ENCODE measurements at regions not wholly inside any gene's neighbourhood (a gene's known extent, or its start where the extent isn't known, plus 50 kb on each side); places are given as distances from the start of the nearest gene placed in this dataset.

- H3K27ac Mint-ChIP-seq (ENCODE audit: unreplicated experiment) = no peak overlapping the region
- TF ChIP-seq CTCF (IDR thresholded peaks at IDR 0.05) = no peak
- DNase-seq (ENCODE audit: extremely low spot score, unreplicated experiment) = no peak
- H3K4me3 Mint-ChIP-seq (ENCODE audit: unreplicated experiment) = no peak overlapping the region
- peaks cover 4% of the 10 kb centered on the region for H3K9me3 Mint-ChIP-seq (ENCODE audit: unreplicated experiment)
- H3K36me3 Mint-ChIP-seq (ENCODE audit: unreplicated experiment) = no peaks in the 10 kb centered on the region
- no peaks in the 10 kb centered on the region for H3K27me3 Mint-ChIP-seq (ENCODE audit: unreplicated experiment)
- H3K4me1 Mint-ChIP-seq (ENCODE audit: unreplicated experiment) = no peaks in the 10 kb centered on the region
Observed at GRCh38 chr20:17108896-17109295, 117.9 kb upstream of the PCSK2 start.

GRCh38 chr20:17109307-17109706 is 117.5 kb upstream of the PCSK2 start:
- Mint-ChIP-seq H3K4me1 (ENCODE audit: unreplicated experiment) (no peaks in the 10 kb centered on the region), H3K9me3 (ENCODE audit: unreplicated experiment) (peaks cover 4% of the 10 kb centered on the region), H3K4me3 (ENCODE audit: unreplicated experiment) (no peak overlapping the region), H3K36me3 (ENCODE audit: unreplicated experiment) (no peaks in the 10 kb centered on the region), H3K27me3 (ENCODE audit: unreplicated experiment) (no peaks in the 10 kb centered on the region), H3K27ac (ENCODE audit: unreplicated experiment) (no peak overlapping the region)
- no peak for TF ChIP-seq CTCF (IDR thresholded peaks at IDR 0.05)
- DNase-seq (ENCODE audit: extremely low spot score, unreplicated experiment) = no peak

GRCh38 chr20:17128206-17128605 is 98.6 kb upstream of the PCSK2 start:
- H3K27ac Mint-ChIP-seq (ENCODE audit: unreplicated experiment) = no peak overlapping the region
- DNase-seq (ENCODE audit: extremely low spot score, unreplicated experiment) = no peak
- H3K36me3 Mint-ChIP-seq (ENCODE audit: unreplicated experiment) = no peaks in the 10 kb centered on the region
- H3K9me3 Mint-ChIP-seq (ENCODE audit: unreplicated experiment) = no peaks in the 10 kb centered on the region
- no peaks in the 10 kb centered on the region for H3K4me1 Mint-ChIP-seq (ENCODE audit: unreplicated experiment)
- H3K27me3 Mint-ChIP-seq (ENCODE audit: unreplicated experiment) = no peaks in the 10 kb centered on the region
- H3K4me3 Mint-ChIP-seq (ENCODE audit: unreplicated experiment) = no peak overlapping the region
- no peak for TF ChIP-seq CTCF (IDR thresholded peaks at IDR 0.05)

- TF ChIP-seq CTCF (IDR thresholded peaks at IDR 0.05) = no peak
- Mint-ChIP-seq H3K4me3 (ENCODE audit: unreplicated experiment) (no peak overlapping the region), H3K4me1 (ENCODE audit: unreplicated experiment) (no peaks in the 10 kb centered on the region), H3K27ac (ENCODE audit: unreplicated experiment) (no peak overlapping the region), H3K27me3 (ENCODE audit: unreplicated experiment) (no peaks in the 10 kb centered on the region), H3K9me3 (ENCODE audit: unreplicated experiment) (no peaks in the 10 kb centered on the region), H3K36me3 (ENCODE audit: unreplicated experiment) (no peaks in the 10 kb centered on the region)
- DNase-seq (ENCODE audit: extremely low spot score, unreplicated experiment) = no peak
Observed at GRCh38 chr20:17129089-17129488, 97.8 kb upstream of the PCSK2 start.

GRCh38 chr20:17137692-17138091 is 89.1 kb upstream of the PCSK2 start:
- no peak for TF ChIP-seq CTCF (IDR thresholded peaks at IDR 0.05)
- Mint-ChIP-seq H3K4me1 (ENCODE audit: unreplicated experiment) (no peaks in the 10 kb centered on the region), H3K27ac (ENCODE audit: unreplicated experiment) (no peak overlapping the region), H3K4me3 (ENCODE audit: unreplicated experiment) (no peak overlapping the region), H3K27me3 (ENCODE audit: unreplicated experiment) (no peaks in the 10 kb centered on the region), H3K36me3 (ENCODE audit: unreplicated experiment) (no peaks in the 10 kb centered on the region), H3K9me3 (ENCODE audit: unreplicated experiment) (no peaks in the 10 kb centered on the region)
- DNase-seq (ENCODE audit: extremely low spot score, unreplicated experiment) = no peak
